Peyer's patch (tissue), 4 donors: ENCODE measurements at regions not wholly inside any gene's neighbourhood (a gene's known extent, or its start where the extent isn't known, plus 50 kb on each side); places are given as distances from the start of the nearest gene placed in this dataset.

Experiments
- DNase-seq, 3 donors: peaks; one replicate each; pipeline ENCODE4 v3.0.0-alpha.2; 2017 to 2019
- H3K27ac ChIP-seq, 4 donors: fragments of 200-600 bp; sonication (generic); one replicate each; pipeline ENCODE4 v1.5.1; 2016 to 2019
- H3K27me3 ChIP-seq, 2 donors: fragments of 200-600 bp; sonication (generic); one replicate each; pipeline ENCODE4 v1.5.1; 2019
- H3K36me3 ChIP-seq, 3 donors: fragments of 200-600 bp; sonication (generic); one replicate each; pipeline ENCODE4 v1.5.1; 2016 to 2019
- H3K4me1 ChIP-seq, 4 donors: fragments of 200-600 bp; sonication (generic); one replicate each; pipeline ENCODE4 v1.5.1; 2016 to 2019
- H3K4me3 ChIP-seq, 4 donors: fragments of 200-600 bp; sonication (generic); 1 replicate in 3 of 4; 2 replicates in 1 of 4; pipeline ENCODE4 v1.5.1; 2016 to 2019; ENCODE audit warnings: mild to moderate bottlenecking in 1 of 4
- H3K9me3 ChIP-seq, 4 donors: fragments of 200-600 bp; sonication (generic); one replicate each; pipeline ENCODE4 v1.5.1; 2016 to 2019; ENCODE audit warnings: mild to moderate bottlenecking in 1 of 4
- CTCF ChIP-seq, 6 experiments: fragments of 450-650 bp in 4 of 6; fragments of 200-600 bp in 2 of 6; sonication (generic) in 1 of 6; IDR thresholded peaks; one replicate each; pipeline ENCODE4 v1.5.1; 2017 to 2019; ENCODE audit warnings: antibody characterized with exemption in 6 of 6, mild to moderate bottlenecking in 3 of 6, moderate library complexity in 1 of 6
- POLR2A ChIP-seq, 2 donors: fragments of 450-650 bp; IDR thresholded peaks; one replicate each; pipeline ENCODE4 v1.5.1; 2017; ENCODE audit warnings: antibody characterized with exemption in 2 of 2, mild to moderate bottlenecking in 2 of 2, moderate library complexity in 2 of 2

GRCh38 chr6:85107701-85108100, 342.2 kb upstream of the NT5E start:
- H3K4me3 ChIP-seq, result no peak overlapping the region
- H3K9me3 ChIP-seq, result no peaks in the 10 kb centered on the region
- no peak for DNase-seq
- H3K27ac ChIP-seq, result no peak overlapping the region
- H3K36me3 ChIP-seq, result no peaks in the 10 kb centered on the region
- no peaks in the 10 kb centered on the region for H3K27me3 ChIP-seq
- no peaks in the 10 kb centered on the region for H3K4me1 ChIP-seq
- TF ChIP-seq POLR2A (IDR thresholded peaks at IDR 0.05), result no peak
- no peak for TF ChIP-seq CTCF (IDR thresholded peaks at IDR 0.05)

GRCh38 chr6:85096976-85097375, 332.6 kb upstream of the TBX18 start:
- no peaks in the 10 kb centered on the region for H3K4me1 ChIP-seq
- H3K4me3 ChIP-seq, result no peak overlapping the region
- DNase-seq, result no peak
- TF ChIP-seq CTCF (IDR thresholded peaks at IDR 0.05), result no peak
- TF ChIP-seq POLR2A (IDR thresholded peaks at IDR 0.05), result no peak
- no peaks in the 10 kb centered on the region for H3K9me3 ChIP-seq
- H3K36me3 ChIP-seq, result no peaks in the 10 kb centered on the region
- no peaks in the 10 kb centered on the region for H3K27me3 ChIP-seq
- no peak overlapping the region for H3K27ac ChIP-seq

DNA sequence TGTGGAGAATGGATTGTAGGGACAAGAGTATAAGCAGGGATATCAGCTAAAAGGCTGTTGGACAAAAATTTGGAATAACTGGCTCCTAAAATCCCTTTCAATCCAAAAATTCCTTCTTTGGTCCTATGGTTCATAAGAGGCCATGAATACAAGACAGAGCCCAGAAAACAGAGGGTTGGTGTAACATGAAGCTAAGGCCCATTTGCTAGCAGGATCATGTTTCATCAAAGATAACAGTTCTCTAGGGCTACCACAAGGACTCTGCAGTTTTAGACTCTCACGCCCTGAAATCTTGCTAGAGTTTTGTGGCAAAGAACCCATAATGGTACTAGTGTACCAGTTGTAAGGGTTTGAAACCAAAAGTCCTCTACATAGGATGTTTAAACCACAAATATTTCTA, 327.8 kb upstream of the TBX18 start:
- no peak overlapping the region for H3K27ac ChIP-seq
- no peaks in the 10 kb centered on the region for H3K4me1 ChIP-seq
- H3K27me3 ChIP-seq, result no peaks in the 10 kb centered on the region
- H3K9me3 ChIP-seq, result no peaks in the 10 kb centered on the region
- TF ChIP-seq POLR2A (IDR thresholded peaks at IDR 0.05) (no peak), CTCF (IDR thresholded peaks at IDR 0.05) (no peak)
- no peak for DNase-seq
- no peak overlapping the region for H3K4me3 ChIP-seq
- no peaks in the 10 kb centered on the region for H3K36me3 ChIP-seq

DNA sequence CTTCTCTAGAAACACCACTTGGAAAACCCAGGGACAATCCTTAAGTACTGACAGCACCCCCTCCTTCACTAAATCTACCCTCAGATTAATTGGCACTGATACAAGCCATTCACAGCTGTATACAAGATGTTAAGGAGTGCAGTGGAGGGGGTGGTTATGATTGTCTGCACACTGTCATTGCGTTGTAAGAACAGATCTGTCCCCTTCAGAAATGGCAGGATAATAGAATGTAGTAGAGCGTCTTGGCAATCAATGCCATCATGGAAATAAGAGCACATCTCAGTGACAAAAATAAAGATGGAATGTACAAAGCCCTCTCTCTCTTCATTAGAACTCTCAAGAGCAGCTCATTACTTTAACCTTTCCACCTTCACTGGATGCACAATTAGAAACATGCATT, 324.9 kb upstream of the TBX18 start:
- H3K36me3 ChIP-seq, result no peaks in the 10 kb centered on the region
- H3K4me1 ChIP-seq, result no peaks in the 10 kb centered on the region
- H3K27ac ChIP-seq, result no peak overlapping the region
- no peaks in the 10 kb centered on the region for H3K9me3 ChIP-seq
- H3K4me3 ChIP-seq, result no peak overlapping the region
- no peak for DNase-seq
- H3K27me3 ChIP-seq, result no peaks in the 10 kb centered on the region
- TF ChIP-seq POLR2A (IDR thresholded peaks at IDR 0.05), result no peak
- TF ChIP-seq CTCF (IDR thresholded peaks at IDR 0.05), result no peak

GRCh38 chr6:85085875-85086274, 321.5 kb upstream of the TBX18 start:
- no peak for DNase-seq
- no peak overlapping the region for H3K27ac ChIP-seq
- H3K27me3 ChIP-seq, result no peaks in the 10 kb centered on the region
- H3K36me3 ChIP-seq, result no peaks in the 10 kb centered on the region
- H3K9me3 ChIP-seq, result no peaks in the 10 kb centered on the region
- no peak overlapping the region for H3K4me3 ChIP-seq
- TF ChIP-seq POLR2A (IDR thresholded peaks at IDR 0.05) (no peak), CTCF (IDR thresholded peaks at IDR 0.05) (no peak)
- no peaks in the 10 kb centered on the region for H3K4me1 ChIP-seq

GRCh38 chr6:85081102-85081501, 316.7 kb upstream of the TBX18 start:
- H3K27ac ChIP-seq, result no peak overlapping the region
- H3K4me1 ChIP-seq, result no peaks in the 10 kb centered on the region
- H3K36me3 ChIP-seq, result no peaks in the 10 kb centered on the region
- TF ChIP-seq POLR2A (IDR thresholded peaks at IDR 0.05) (no peak), CTCF (IDR thresholded peaks at IDR 0.05) (no peak)
- no peak overlapping the region for H3K4me3 ChIP-seq
- no peak for DNase-seq
- H3K27me3 ChIP-seq, result no peaks in the 10 kb centered on the region
- H3K9me3 ChIP-seq, result no peaks in the 10 kb centered on the region
